ENCODE measurements at regions not wholly inside any gene's neighbourhood (a gene's known extent, or its start where the extent isn't known, plus 50 kb on each side); places are given as distances from the start of the nearest gene placed in this dataset.

DNA sequence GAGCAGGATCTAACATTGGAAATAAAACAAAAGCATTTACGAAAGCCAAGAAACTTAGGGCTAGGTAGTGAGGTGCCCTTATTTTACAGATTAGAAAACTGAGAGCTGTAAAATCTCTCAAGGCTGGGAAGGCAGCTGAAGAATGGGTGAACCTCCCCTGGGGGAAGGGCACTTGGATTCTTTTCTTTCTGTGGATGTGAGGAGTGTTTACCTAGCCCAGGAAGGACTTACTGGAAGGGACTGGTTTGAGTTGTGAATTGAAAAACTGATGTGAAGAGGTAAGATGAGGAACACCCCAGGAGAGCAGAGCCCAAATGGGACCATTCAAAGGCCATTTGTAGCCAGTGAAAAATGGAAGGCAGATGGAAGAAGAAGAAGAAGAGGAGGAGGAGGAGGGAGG, 74.7 kb upstream of the NGF start:
- DNase-seq: no peak

DNA sequence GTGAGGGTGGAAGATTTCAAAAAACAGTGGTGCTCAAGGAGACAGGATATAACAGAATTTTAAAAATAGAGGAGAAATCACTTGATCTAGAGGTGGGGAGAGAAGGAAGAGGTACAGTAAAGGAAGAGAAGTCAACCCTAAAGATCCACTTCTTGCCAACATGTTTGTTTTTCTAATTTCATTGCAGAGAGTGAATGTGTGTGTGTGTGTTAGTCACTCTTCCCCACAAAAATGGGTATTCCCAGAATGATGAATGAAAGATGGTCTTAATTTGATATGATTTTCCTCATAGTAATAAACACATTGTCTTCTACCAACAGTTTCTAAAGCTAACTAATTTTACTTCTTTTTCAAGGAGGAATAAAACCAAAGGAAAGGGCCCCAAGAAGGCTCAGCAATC, 74.2 kb upstream of the NGF start:
- no peak for DNase-seq

DNA sequence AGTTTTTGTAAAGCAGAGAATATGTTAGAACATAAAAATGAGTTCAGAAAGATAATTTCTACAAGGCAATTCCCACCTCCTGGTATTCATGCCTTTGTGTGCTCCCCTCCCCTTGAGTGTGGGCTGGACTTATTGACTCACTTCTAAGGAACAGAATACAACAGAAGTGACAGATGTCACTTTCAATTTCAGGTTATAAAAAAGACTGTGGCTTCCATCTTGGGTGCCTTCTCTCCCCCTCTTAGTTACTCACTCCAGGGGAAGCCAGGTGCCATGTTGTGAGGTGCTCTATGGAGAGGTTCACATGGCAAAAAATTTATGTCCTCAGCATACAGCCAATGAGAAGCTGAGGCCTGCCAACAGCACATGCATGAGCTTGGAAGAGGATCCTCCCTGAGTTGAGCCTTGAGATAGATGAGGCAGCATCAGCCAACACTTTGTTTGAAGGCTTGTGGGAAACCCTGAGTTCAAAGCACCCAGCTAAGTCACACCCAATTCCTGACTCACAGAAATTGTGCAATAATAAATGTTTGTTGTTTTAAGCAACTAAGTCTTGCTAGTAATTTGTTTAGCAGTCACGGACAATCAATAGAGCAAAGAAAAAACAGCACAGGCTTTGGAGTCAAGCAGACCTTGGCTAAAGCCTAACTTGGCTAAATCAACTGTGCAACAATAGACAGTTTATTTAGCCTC, 73.5 kb upstream of the NGF start:
- DNase-seq: no peak

DNA sequence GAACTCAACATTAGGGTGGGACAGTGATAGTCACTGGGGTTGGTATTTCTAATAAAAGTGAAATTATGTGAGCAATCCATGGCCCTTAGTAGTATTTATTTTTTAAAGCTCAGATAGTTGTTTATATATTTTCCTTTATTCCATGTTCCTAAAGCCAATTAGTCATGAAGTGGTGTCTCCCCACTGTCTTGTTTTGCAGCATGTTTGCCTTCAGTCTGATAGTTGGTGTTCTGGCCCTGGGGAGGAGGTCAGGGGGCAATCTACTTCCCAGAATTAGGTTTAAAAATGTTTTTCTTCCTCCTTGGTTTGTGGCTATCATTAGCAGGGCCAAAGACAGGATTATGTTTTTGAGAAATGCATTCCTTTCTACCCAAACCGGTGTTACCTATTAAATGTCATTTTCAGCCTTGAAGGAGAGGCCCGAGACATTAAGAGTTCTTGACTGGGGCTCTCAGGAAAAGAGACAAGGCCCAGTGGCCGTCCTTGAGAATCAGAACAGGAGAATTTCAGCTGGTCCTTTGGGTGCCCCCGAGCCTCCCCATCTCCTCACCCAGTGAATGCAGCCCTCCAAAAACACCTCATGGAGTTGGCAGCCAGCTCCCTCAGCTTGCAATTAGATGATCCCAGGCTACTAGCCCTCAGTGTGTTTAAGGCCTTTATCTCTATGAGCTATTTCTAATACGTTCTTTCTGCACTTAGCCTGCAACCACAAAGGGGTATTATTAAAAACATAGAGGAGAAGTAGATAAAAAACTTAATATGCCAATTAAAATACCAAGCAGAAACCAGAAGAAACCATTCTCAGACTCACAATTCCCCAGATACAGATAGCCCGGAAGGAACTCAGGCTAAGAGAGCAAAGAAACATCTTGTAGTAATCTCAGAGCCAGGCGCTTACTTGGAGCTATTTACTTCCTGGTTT, 71.3 kb upstream of the NGF start:
- DNase-seq: no peak

DNA sequence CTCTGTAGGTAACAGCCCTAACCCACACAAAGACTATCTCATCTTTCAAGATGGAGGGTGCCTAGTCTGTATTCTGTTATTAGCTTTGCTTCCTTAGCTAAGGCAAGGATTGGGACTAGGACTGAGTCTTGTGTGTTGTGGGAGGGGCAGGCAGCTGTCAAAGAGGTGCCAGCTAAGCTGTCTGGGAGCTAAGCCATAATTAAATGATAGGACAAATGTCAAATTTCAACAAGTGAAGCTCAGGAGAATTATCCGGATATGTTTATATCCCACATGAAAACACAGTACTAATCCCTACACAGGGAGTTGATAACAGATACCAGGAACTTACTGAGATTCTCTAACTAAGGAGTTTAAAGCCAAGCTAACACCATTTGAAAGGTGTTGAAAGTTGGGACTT, 70.5 kb upstream of the NGF start:
- no peak for DNase-seq

DNA sequence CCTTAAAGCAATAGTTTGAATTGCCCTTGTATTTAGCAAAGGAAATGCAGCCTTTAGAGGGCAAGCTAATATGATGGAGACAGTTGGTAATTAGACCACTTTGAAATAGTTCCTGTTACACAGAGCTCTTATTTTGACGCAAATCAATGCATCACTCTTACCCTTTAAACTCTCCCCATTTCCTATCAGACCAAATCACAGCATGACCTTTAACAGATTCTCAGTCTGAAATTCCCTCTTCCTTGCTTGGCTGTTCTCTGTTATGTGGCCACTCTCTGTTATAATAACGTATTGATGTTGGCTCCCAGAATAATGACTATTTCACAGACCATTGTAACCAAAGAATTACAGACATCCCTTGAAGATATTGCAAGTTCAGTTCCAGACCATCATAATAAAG, 66.9 kb upstream of the NGF start:
- no peak for DNase-seq

DNA sequence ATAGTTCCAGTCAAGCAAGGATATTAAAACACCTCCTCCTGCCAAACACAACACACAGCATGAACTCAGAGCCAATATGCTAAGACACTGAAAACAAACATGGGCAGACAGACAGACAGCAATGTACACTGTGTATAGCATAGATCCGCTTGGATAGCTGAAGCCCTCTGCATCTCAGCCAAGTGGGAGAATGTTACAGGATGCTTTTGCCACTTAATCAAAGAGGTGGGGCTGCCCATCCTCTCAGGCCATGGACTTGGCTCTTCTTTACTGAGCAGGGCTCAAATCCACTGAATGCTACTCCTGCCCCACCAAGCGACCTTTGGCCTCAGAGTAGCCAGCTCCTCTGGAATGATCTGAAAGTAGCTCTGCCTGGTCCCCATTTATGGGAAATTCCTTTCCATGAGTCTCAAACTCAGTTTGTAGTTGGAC, 64.7 kb upstream of the NGF start:
- no peak for DNase-seq

DNA sequence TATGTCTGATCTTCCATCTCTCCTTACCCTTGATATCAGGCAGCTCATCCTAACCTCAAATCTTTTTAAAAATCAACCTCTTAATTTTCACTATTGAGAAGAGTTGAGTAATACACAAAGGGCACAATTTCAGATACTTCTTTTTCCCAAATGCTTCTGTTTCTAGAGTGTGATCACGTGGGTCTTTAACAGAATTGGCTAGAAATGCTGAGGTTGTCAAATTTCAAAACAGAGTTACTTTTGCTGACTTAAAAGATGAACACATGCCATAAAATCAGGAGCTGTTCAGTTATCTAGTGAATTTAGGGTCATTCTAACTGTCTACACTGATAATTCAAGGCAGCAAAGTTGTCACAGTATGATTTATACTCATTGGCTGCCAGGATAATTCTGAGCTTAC, 63.6 kb upstream of the NGF start:
- DNase-seq: no peak

DNA sequence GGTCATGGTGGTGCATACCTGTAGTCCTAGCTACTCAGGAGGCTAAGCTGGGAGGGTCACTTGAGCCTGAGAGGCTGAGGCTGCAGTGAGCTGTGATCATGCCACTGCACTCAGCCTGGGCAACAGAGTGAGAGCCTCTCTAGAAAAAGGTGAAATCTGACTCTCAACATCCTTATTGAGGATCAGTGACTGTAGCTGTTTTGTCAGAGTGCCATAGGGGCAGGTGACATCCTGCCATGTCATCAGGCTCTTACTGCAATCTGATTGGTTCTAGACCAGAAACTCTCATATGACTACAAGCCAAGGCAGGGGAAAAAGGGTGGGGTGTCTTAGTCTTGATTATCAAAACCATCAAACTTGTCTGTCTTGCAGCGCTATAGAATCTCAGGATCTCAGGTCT, 62.8 kb upstream of the NGF start:
- DNase-seq: no peak

DNA sequence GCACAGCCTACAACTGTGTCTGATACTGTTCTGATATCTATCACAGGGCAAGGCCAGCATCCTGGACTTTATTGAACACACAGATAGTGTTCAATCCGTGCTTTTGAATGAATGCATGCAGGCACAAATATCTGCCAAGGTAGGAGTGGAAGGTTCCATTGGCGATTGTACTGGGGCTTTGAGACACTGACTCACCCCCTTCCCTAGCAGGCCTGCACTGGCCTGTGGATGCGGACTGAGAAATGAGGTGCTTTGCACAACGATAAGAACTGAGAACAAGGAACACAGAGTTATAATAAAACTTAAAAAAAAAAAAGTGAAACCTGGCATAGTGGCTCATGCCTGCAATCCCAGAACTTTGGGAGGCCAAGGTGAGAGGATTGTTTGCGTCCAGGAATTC, 62.4 kb upstream of the NGF start:
- DNase-seq: no peak

DNA sequence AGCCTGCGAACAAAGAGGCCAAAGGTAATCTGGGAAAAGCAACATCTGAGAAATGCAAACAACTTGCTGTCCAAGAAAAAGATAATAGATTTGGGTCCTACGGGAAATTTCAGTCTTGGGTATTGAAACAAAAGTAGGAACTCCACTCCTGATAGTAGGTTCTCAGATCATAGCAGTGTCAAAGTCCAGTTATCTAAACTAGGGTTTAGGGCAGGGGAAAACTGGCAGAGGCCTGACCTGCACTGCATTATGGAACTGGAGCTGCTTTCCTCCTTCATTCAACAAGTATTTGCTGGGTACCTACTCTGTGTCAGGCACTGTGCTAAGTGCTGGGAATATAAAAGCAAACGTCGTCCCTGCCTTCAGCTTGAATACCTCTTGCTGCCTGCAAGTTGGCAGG, 60.7 kb upstream of the NGF start:
- DNase-seq: no peak

Measured in CD4-positive, alpha-beta T cell treated with Interleukin-6 for 4 hours (primary cell).